ENCODE measurements at regions not wholly inside any gene's neighbourhood (a gene's known extent, or its start where the extent isn't known, plus 50 kb on each side); places are given as distances from the start of the nearest gene placed in this dataset.

DNA sequence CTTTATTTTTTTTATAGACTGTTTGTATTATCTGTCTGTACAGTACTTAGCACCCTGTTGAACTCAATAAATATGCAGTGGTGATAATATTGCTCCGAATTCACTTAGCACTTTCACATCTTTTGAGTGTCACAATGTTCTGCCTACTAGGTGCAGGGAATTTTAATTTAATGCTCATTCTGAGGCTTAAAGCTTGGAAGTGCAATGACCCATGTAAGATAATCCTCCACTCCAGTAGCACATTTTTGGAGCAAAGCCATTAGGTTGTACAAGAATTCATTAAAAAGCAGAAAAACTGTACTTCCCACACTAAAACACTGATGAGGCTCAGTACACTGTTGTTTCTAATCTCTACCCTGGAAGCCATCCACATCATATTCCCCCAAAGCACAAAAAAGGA is 255.3 kb upstream of the MTNR1B start:
- no peaks in the 10 kb centered on the region for H3K27me3 ChIP-seq
- no peak for DNase-seq
- 34 to 52% (median 46%) methylated on average over 1 of the region's 1 CpG for WGBS, 4 donors
- TF ChIP-seq POLR2A (IDR thresholded peaks at IDR 0.05) (no peak), CTCF (IDR thresholded peaks at IDR 0.05) (no peak)
- H3K27ac ChIP-seq: no peak overlapping the region
- peaks cover 0 to 13% (median 0%) of the 10 kb centered on the region in 12 donors for H3K4me1 ChIP-seq
- no peak for ATAC-seq
- no peak overlapping the region for H3K4me3 ChIP-seq
- H3K36me3 ChIP-seq: no peaks in the 10 kb centered on the region
- intact Hi-C loops (cut with DNase I): loop anchor here in 1 of 10 donors (10.0 kb wide), 1 partner anchor 61 kb away; no protein-coding TSS in a partner anchor
- H3K9me3 ChIP-seq: no peaks in the 10 kb centered on the region

DNA sequence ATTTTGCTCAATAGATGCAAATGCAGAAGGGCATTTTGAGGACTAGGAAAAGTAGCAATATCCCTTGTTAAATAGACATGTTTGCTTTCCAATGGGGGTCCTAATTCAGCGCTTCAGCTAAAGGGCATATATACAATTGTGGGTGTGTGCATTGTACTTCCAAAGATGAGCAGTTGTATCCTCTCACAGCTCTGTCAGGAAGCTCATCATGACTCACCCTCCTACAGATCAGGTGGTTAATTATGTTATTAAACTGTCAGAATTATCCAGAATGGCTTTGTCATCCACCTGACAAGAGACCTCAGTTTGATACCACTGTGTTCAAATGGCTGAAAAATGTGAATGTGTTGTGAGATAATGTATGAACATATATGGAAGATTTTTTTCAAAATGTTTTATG is 252.2 kb upstream of the MTNR1B start:
- WGBS, 4 donors: 94 to 96% (median 95%) methylated on average over 1 of the region's 1 CpG
- H3K27ac ChIP-seq: no peak overlapping the region
- no peaks in the 10 kb centered on the region for H3K27me3 ChIP-seq
- H3K4me3 ChIP-seq: no peak overlapping the region
- peaks cover 0 to under 1% (median 0%) of the 10 kb centered on the region in 12 donors for H3K4me1 ChIP-seq
- H3K9me3 ChIP-seq: no peaks in the 10 kb centered on the region
- intact Hi-C loops (cut with DNase I): loop anchor here in 1 of 10 donors (10.0 kb wide), 1 partner anchor 58 kb away; no protein-coding TSS in a partner anchor
- TF ChIP-seq POLR2A (IDR thresholded peaks at IDR 0.05) (no peak), CTCF (IDR thresholded peaks at IDR 0.05) (no peak)
- DNase-seq (no peak), ATAC-seq (no peak)
- H3K36me3 ChIP-seq: no peaks in the 10 kb centered on the region

- 70 to 85% (median 72%) methylated on average over 3 of the region's 3 CpGs for WGBS, 4 donors
- no peak overlapping the region for H3K4me3 ChIP-seq
- H3K4me1 ChIP-seq: no peaks in the 10 kb centered on the region
- DNase-seq (no peak), ATAC-seq (no peak)
- H3K27me3 ChIP-seq: no peaks in the 10 kb centered on the region
- peaks cover 0 to 9% (median 0%) of the 10 kb centered on the region in 12 donors for H3K9me3 ChIP-seq
- H3K36me3 ChIP-seq: no peaks in the 10 kb centered on the region
- intact Hi-C loops (cut with DNase I): loop anchor here in 1 of 10 donors (10.0 kb wide), 1 partner anchor 54 kb away; no protein-coding TSS in a partner anchor
- H3K27ac ChIP-seq: no peak overlapping the region
- TF ChIP-seq CTCF (IDR thresholded peaks at IDR 0.05) (no peak), POLR2A (IDR thresholded peaks at IDR 0.05) (no peak)
Measured at GRCh38 chr11:92720385-92720784, 249.1 kb upstream of the MTNR1B start.

GRCh38 chr11:92725352-92725751 is 244.1 kb upstream of the MTNR1B start:
- Histone ChIP-seq H3K9me3 (peaks cover 0 to 9% (median 0%) of the 10 kb centered on the region in 12 donors), H3K36me3 (no peaks in the 10 kb centered on the region), H3K27me3 (no peaks in the 10 kb centered on the region), H3K4me3 (no peak overlapping the region), H3K4me1 (peaks cover 0 to 3% (median 0%) of the 10 kb centered on the region in 12 donors), H3K27ac (no peak overlapping the region)
- ATAC-seq: no peak
- no peak for TF ChIP-seq POLR2A (IDR thresholded peaks at IDR 0.05)
- TF ChIP-seq CTCF (IDR thresholded peaks at IDR 0.05): no peak
- DNase-seq: no peak
- intact Hi-C loops (cut with DNase I): loop anchor here in 1 of 10 donors (10.0 kb wide), 1 partner anchor 49 kb away; no protein-coding TSS in a partner anchor
- WGBS, 4 donors: 91 to 100% (median 96%) methylated on average over 1 of the region's 1 CpG

Data from heart left ventricle (tissue), 16 donors.